PFSK-1 (cell line): ENCODE measurements at regions not wholly inside any gene's neighbourhood (a gene's known extent, or its start where the extent isn't known, plus 50 kb on each side); places are given as distances from the start of the nearest gene placed in this dataset.

Experiments
- FOXP2 ChIP-seq: optimal IDR thresholded peaks from 2 replicates; pipeline ENCODE3; 2011; ENCODE audit warnings: borderline replicate concordance, control low read depth, inconsistent platforms; ENCODE audit not compliant: insufficient read depth; ENCODE audit errors: extremely low read length, extremely low read depth
- POLR2AphosphoS5 ChIP-seq: IDR thresholded peaks from 2 replicates; pipeline ENCODE4 v1.6.1; 2012; ENCODE audit warnings: low read depth, mild to moderate bottlenecking, control low read depth, low read length, moderate library complexity
- TAF1 ChIP-seq: IDR thresholded peaks from 2 replicates; pipeline ENCODE4 v1.6.1; 2012; ENCODE audit warnings: low read length, control low read depth, borderline replicate concordance; ENCODE audit not compliant: insufficient read depth

DNA sequence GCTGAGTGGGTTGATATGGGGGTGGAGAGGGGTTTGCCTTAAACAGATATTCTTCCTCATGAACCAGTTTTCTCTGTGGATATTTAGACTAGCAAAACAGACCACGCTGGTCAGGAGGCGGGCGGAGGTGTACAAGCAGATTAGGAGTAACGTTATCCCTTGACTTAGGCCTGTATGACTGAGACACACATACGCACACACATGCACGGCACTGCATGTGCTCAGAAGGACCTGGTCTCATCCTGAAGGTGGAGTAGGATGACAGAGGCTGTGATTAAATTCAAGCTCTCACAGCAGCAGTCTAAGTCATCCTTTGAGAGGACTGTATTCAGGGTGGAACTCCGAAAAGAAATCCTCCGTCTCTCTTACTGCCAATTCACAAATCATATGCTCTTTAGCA is 209.7 kb downstream of the DIRAS2 start:
- TF ChIP-seq POLR2AphosphoS5: no peak
- TF ChIP-seq FOXP2: no peak
- no peak for TF ChIP-seq TAF1
